Neural progenitor cell (in vitro differentiated cells): ENCODE measurements at regions not wholly inside any gene's neighbourhood (a gene's known extent, or its start where the extent isn't known, plus 50 kb on each side); places are given as distances from the start of the nearest gene placed in this dataset.

ENCODE experiments used
- DNase-seq: peaks from one replicate; pipeline ENCODE4 v3.0.0-alpha.2; 2016; ENCODE audit warnings: low spot score
- H2AFZ ChIP-seq: fragments of 200-600 bp; sonication (generic); replicated peaks from 2 replicates; pipeline ENCODE4 v1.6.1; 2016; ENCODE audit warnings: antibody characterized with exemption
- H3F3A ChIP-seq: fragments of 200-600 bp; sonication (generic); 2 replicates; pipeline ENCODE4 v1.6.1; 2016; ENCODE audit warnings: antibody characterized with exemption, low read depth
- H3K27ac ChIP-seq: fragments of 200-600 bp; sonication (generic); 2 replicates; pipeline ENCODE4 v1.5.1; 2016; ENCODE audit warnings: mild to moderate bottlenecking
- H3K27me3 ChIP-seq: fragments of 200-600 bp; sonication (generic); 2 replicates; pipeline ENCODE4 v1.6.1; 2016; ENCODE audit warnings: mild to moderate bottlenecking, moderate library complexity
- H3K36me3 ChIP-seq: fragments of 200-600 bp; sonication (generic); 2 replicates; pipeline ENCODE4 v1.5.1; 2016
- H3K4me1 ChIP-seq: fragments of 200-600 bp; sonication (generic); 2 replicates; pipeline ENCODE4 v1.6.1; 2016; ENCODE audit warnings: mixed run types
- H3K4me2 ChIP-seq: fragments of 200-600 bp; sonication (generic); 2 replicates; pipeline ENCODE4 v1.6.1; 2016
- H3K4me3 ChIP-seq: fragments of 200-600 bp; sonication (generic); 2 replicates; pipeline ENCODE4 v1.5.1; 2016
- H3K79me2 ChIP-seq: fragments of 200-600 bp; sonication (generic); 2 replicates; pipeline ENCODE4 v1.6.1; 2016; ENCODE audit warnings: low read depth
- H3K9ac ChIP-seq: fragments of 200-600 bp; sonication (generic); 2 replicates; pipeline ENCODE4 v1.6.1; 2016
- H3K9me3 ChIP-seq: fragments of 200-600 bp; sonication (generic); 2 replicates; pipeline ENCODE4 v1.5.1; 2016; ENCODE audit warnings: low read depth
- H4K20me1 ChIP-seq: fragments of 200-600 bp; sonication (generic); 2 replicates; pipeline ENCODE4 v1.6.1; 2016; ENCODE audit warnings: low read depth
- H3K27ac Mint-ChIP-seq: 3 replicates; pipeline ENCODE4 v1.8.0; 2021; ENCODE audit warnings: mixed read lengths
- H3K27me3 Mint-ChIP-seq: 2 replicates; pipeline ENCODE4 v1.8.0; 2022; ENCODE audit warnings: low read depth, mild to moderate bottlenecking, inconsistent platforms, moderate library complexity, mixed read lengths; ENCODE audit not compliant: insufficient read depth
- H3K36me3 Mint-ChIP-seq: 3 replicates; pipeline ENCODE4 v1.8.0; 2021; ENCODE audit warnings: mixed read lengths
- H3K4me1 Mint-ChIP-seq: 3 replicates; pipeline ENCODE4 v1.8.0; 2021; ENCODE audit warnings: mixed read lengths
- H3K4me3 Mint-ChIP-seq: 3 replicates; pipeline ENCODE4 v1.8.0; 2021; ENCODE audit warnings: mild to moderate bottlenecking, moderate library complexity, mixed read lengths
- H3K9me3 Mint-ChIP-seq: 3 replicates; pipeline ENCODE4 v1.8.0; 2020; ENCODE audit warnings: mixed read lengths
- EZH2 ChIP-seq: fragments of 200-600 bp; sonication (generic); IDR thresholded peaks from 2 replicates; pipeline ENCODE4 v1.6.1; 2017; ENCODE audit warnings: antibody characterized with exemption, mild to moderate bottlenecking, moderate library complexity
- EZH2phosphoT487 ChIP-seq: fragments of 200-600 bp; sonication (generic); IDR thresholded peaks from 2 replicates; pipeline ENCODE4 v1.6.1; 2017; ENCODE audit warnings: antibody characterized with exemption
- TF ChIP-seq, protein P1 (sequence below): fragments of 200-600 bp; sonication (generic); IDR thresholded peaks from 2 replicates; pipeline ENCODE4 v1.5.1; 2017; ENCODE audit warnings: antibody characterized with exemption, mild to moderate bottlenecking

DNA sequence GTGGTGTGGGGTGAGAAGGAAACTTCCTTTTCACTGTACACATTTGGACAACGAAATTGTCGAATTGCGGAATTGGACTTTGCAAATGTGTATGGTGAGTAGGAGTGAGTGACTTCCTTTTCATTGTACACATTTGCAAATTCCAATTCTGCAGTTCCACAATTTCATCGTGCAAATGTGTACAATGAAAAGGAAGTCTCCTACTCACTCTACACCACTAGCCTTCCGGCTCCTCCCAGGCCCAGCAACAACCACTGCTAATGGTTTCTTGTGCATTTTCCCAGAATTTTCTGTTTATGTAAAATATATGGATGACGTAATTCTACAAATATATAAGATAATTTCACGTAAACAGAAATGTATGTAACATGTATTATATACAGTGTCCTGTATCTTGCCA, 118.5 kb downstream of the ARL4A start:
- Histone ChIP-seq H3K9me3 (no peaks in the 10 kb centered on the region), H3K79me2 (no peaks in the 10 kb centered on the region), H3K9ac (no peak overlapping the region), H4K20me1 (no peaks in the 10 kb centered on the region), H3K4me3 (no peak overlapping the region), H3K36me3 (no peaks in the 10 kb centered on the region), H3K27me3 (no peaks in the 10 kb centered on the region), H3F3A (no peaks in the 10 kb centered on the region), H3K4me2 (no peak overlapping the region), H3K27ac (no peak overlapping the region), H3K4me1 (peaks cover 7% of the 10 kb centered on the region), H2AFZ (no peak overlapping the region)
- Mint-ChIP-seq H3K4me3 (no peak overlapping the region), H3K9me3 (no peaks in the 10 kb centered on the region), H3K36me3 (no peaks in the 10 kb centered on the region), H3K4me1 (peaks cover 18% of the 10 kb centered on the region), H3K27ac (no peak overlapping the region), H3K27me3 (no peaks in the 10 kb centered on the region)
- TF ChIP-seq, protein P1, sequence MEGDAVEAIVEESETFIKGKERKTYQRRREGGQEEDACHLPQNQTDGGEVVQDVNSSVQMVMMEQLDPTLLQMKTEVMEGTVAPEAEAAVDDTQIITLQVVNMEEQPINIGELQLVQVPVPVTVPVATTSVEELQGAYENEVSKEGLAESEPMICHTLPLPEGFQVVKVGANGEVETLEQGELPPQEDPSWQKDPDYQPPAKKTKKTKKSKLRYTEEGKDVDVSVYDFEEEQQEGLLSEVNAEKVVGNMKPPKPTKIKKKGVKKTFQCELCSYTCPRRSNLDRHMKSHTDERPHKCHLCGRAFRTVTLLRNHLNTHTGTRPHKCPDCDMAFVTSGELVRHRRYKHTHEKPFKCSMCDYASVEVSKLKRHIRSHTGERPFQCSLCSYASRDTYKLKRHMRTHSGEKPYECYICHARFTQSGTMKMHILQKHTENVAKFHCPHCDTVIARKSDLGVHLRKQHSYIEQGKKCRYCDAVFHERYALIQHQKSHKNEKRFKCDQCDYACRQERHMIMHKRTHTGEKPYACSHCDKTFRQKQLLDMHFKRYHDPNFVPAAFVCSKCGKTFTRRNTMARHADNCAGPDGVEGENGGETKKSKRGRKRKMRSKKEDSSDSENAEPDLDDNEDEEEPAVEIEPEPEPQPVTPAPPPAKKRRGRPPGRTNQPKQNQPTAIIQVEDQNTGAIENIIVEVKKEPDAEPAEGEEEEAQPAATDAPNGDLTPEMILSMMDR: no peak
- TF ChIP-seq EZH2phosphoT487 (no peak), EZH2 (no peak)
- DNase-seq: no peak

DNA sequence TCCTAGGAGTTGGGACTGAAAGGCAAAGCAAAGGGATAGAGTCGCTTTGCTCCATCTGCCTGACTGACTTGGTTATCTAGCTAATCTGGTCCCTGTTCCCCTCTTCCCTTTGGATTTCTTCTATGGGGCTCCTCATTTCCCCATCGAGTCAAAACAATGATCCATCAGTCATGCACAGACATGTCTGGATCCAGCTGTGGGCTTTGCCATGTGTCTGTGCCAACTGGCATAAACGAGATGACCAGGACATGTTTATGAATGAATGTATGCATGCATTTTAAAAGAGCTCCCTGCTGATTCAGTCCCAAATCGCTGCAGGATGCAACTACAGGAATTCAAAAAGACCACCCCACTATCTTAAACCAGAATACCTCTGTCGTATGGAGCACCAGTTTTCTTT, 122.0 kb downstream of the ARL4A start:
- Histone ChIP-seq H2AFZ (peak overlapping the region; percentile 30), H3K9me3 (no peaks in the 10 kb centered on the region), H3K9ac (no peak overlapping the region), H3K36me3 (no peaks in the 10 kb centered on the region), H3K79me2 (no peaks in the 10 kb centered on the region), H3F3A (no peaks in the 10 kb centered on the region), H3K4me1 (peaks cover 7% of the 10 kb centered on the region), H3K27ac (no peak overlapping the region), H3K4me3 (no peak overlapping the region), H4K20me1 (no peaks in the 10 kb centered on the region), H3K4me2 (peak overlapping the region; percentile 17), H3K27me3 (no peaks in the 10 kb centered on the region)
- Mint-ChIP-seq H3K9me3 (peaks cover 4% of the 10 kb centered on the region), H3K36me3 (no peaks in the 10 kb centered on the region), H3K4me3 (no peak overlapping the region), H3K27ac (peak overlapping the region; percentile 83), H3K27me3 (peaks cover under 1% of the 10 kb centered on the region), H3K4me1 (peaks cover 11% of the 10 kb centered on the region)
- peak; percentile 18 for DNase-seq
- TF ChIP-seq EZH2 (no peak), EZH2phosphoT487 (no peak)
- TF ChIP-seq, protein P1: no peak

DNA sequence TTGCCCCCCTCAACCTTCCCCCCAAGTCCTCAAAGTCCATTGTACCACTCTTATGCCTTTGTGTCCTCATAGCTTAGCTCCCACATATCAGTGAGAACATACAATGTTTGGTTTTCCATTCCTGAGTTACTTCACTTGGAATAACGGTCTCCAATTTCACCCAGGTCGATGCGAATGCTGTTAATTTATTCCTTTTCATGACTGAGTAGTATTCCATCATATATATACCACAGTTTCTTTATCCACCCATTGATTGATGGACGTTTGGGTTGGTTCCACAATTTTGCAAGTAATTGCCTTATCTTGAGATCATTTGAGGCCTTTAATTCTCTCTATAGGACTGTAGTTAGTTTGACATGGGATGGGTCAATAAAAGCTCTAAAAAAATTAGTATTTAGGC, 124.7 kb downstream of the ARL4A start:
- DNase-seq: no peak
- no peaks in the 10 kb centered on the region for H3K36me3 ChIP-seq
- peaks cover 7% of the 10 kb centered on the region for H3K4me1 ChIP-seq
- Mint-ChIP-seq H3K4me3 (no peak overlapping the region), H3K9me3 (peaks cover 4% of the 10 kb centered on the region), H3K36me3 (no peaks in the 10 kb centered on the region), H3K4me1 (peaks cover 11% of the 10 kb centered on the region), H3K27me3 (peaks cover 2% of the 10 kb centered on the region), H3K27ac (no peak overlapping the region)
- no peaks in the 10 kb centered on the region for H3F3A ChIP-seq
- no peaks in the 10 kb centered on the region for H4K20me1 ChIP-seq
- H2AFZ ChIP-seq: no peak overlapping the region
- H3K9ac ChIP-seq: no peak overlapping the region
- TF ChIP-seq EZH2 (no peak), EZH2phosphoT487 (no peak)
- TF ChIP-seq, protein P1: no peak
- no peak overlapping the region for H3K4me3 ChIP-seq
- no peaks in the 10 kb centered on the region for H3K79me2 ChIP-seq
- H3K27ac ChIP-seq: no peak overlapping the region
- H3K4me2 ChIP-seq: no peak overlapping the region
- H3K9me3 ChIP-seq: no peaks in the 10 kb centered on the region
- H3K27me3 ChIP-seq: no peaks in the 10 kb centered on the region

DNA sequence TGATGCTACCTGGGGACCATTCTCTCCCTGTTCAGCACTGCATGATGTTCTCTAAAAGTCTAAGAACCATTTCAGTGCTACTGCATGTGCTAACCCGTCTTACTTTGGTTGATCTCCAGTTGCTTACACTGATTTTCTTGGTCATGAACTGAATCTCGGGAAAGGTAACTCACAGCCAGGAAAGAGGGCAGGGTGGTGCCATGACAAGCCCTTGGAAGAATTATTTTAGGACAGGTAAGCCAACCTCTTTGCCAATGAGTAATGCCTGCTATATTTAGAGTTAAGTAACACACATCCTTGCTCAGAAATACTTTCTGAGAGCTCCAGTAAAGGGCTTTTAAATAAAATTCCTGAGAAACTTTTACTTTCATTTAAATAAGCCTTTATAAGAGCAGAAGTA, 126.7 kb downstream of the ARL4A start:
- H3K27me3 ChIP-seq: no peaks in the 10 kb centered on the region
- Mint-ChIP-seq H3K4me1 (peaks cover 9% of the 10 kb centered on the region), H3K9me3 (peaks cover 4% of the 10 kb centered on the region), H3K27ac (no peak overlapping the region), H3K4me3 (no peak overlapping the region), H3K27me3 (peaks cover 2% of the 10 kb centered on the region), H3K36me3 (no peaks in the 10 kb centered on the region)
- H3K36me3 ChIP-seq: no peaks in the 10 kb centered on the region
- no peak overlapping the region for H3K27ac ChIP-seq
- H3K4me1 ChIP-seq: peaks cover 6% of the 10 kb centered on the region
- no peak overlapping the region for H3K4me3 ChIP-seq
- H3K4me2 ChIP-seq: no peak overlapping the region
- TF ChIP-seq EZH2 (no peak), EZH2phosphoT487 (no peak)
- TF ChIP-seq, protein P1: no peak
- peak overlapping the region; percentile 60 for H2AFZ ChIP-seq
- no peak overlapping the region for H3K9ac ChIP-seq
- no peaks in the 10 kb centered on the region for H3K9me3 ChIP-seq
- no peaks in the 10 kb centered on the region for H4K20me1 ChIP-seq
- H3K79me2 ChIP-seq: no peaks in the 10 kb centered on the region
- no peaks in the 10 kb centered on the region for H3F3A ChIP-seq
- DNase-seq: no peak
